Transverse colon (tissue), 4 donors: ENCODE measurements at regions not wholly inside any gene's neighbourhood (a gene's known extent, or its start where the extent isn't known, plus 50 kb on each side); places are given as distances from the start of the nearest gene placed in this dataset.
A peak's percentile ranks its signal among the peaks of the same experiment; 100 is the strongest.

ENCODE experiments used
- DNase-seq: peaks from one replicate; pipeline ENCODE4 v3.0.0-alpha.2; 2019
- H3K27ac ChIP-seq, 4 donors: fragments of 200-600 bp; sonication (generic); 2 replicates each; pipeline ENCODE4 v1.5.1; 2016 to 2018; ENCODE audit warnings: inconsistent platforms in 4 of 4
- H3K27me3 ChIP-seq: fragments of 200-600 bp; sonication (generic); 2 replicates; pipeline ENCODE4 v1.5.1; 2017; ENCODE audit warnings: inconsistent platforms
- H3K36me3 ChIP-seq, 4 donors: fragments of 200-600 bp; sonication (generic); 2 replicates each; pipeline ENCODE4 v1.5.1; 2017 to 2019; ENCODE audit warnings: inconsistent platforms in 4 of 4
- H3K4me1 ChIP-seq, 4 donors: fragments of 200-600 bp; sonication (generic); 2 replicates each; pipeline ENCODE4 v1.5.1; 2017 to 2020; ENCODE audit warnings: inconsistent platforms in 4 of 4
- H3K4me3 ChIP-seq, 4 donors: fragments of 200-600 bp; sonication (generic); 1 replicate in 1 of 4; 2 replicates in 3 of 4; pipeline versions ENCODE4 v1.5.1 to v1.6.1; 2017 to 2019; ENCODE audit warnings: inconsistent platforms in 4 of 4
- H3K9me3 ChIP-seq, 2 donors: fragments of 200-600 bp; sonication (generic); 2 replicates each; pipeline ENCODE4 v1.5.1; 2017 to 2019; ENCODE audit warnings: inconsistent platforms in 2 of 2
- EP300 ChIP-seq: sonication (generic); formaldehyde crosslinking; IDR thresholded peaks from one replicate; pipeline ENCODE4 v1.6.1; 2017; ENCODE audit warnings: antibody characterized with exemption, low read depth
- POLR2A ChIP-seq: fragments of 450-650 bp; IDR thresholded peaks from one replicate; pipeline ENCODE4 v1.6.1; 2016; ENCODE audit warnings: antibody characterized with exemption, mild to moderate bottlenecking, moderate library complexity
- POLR2AphosphoS5 ChIP-seq, 3 donors: sonication (generic); formaldehyde crosslinking; IDR thresholded peaks; one replicate each; pipeline ENCODE4 v1.6.1; 2016; ENCODE audit warnings: antibody characterized with exemption in 3 of 3
- WGBS, 2 donors: methylation state at CpG; one replicate each; pipeline ENCODE4 v1.1.5; 2018; ENCODE audit warnings: low coverage in 1 of 2; 5-methylcytosine and 5-hydroxymethylcytosine counted together
- in situ Hi-C, 4 donors: fragments of 200-750 bp; cut with MboI; loops; one replicate each; pipeline versions ENCODE4 v1.15.0 to v1.15.1; 2017; ENCODE audit warnings: low sequenced_read_pairs in 3 of 4, low pct_ligation_motif_present in 1 of 4, low pct_unique_long_range_greater_than_20kb in 1 of 4
- intact Hi-C: fragments of 100-400 bp; cut with DNase I; formaldehyde crosslinking; loops from one replicate; pipeline ENCODE4 v1.15.1; 2023; ENCODE audit warnings: low total_unique reads
- TF ChIP-seq, protein P1 (sequence below), 5 experiments: fragments of 200-600 bp in 3 of 5; fragments of 450-650 bp in 2 of 5; sonication (generic) in 3 of 5; IDR thresholded peaks; 1 replicate in 2 of 5; 2 replicates in 3 of 5; pipeline ENCODE4 v1.5.1; 2016 to 2017; ENCODE audit warnings: antibody characterized with exemption in 5 of 5, inconsistent platforms in 3 of 5, mild to moderate bottlenecking in 2 of 5, moderate library complexity in 1 of 5

GRCh38 chr12:89051065-89051677 is 301.1 kb downstream of the DUSP6 start:
- Histone ChIP-seq H3K36me3 (no peaks in the 10 kb centered on the region), H3K9me3 (peaks cover 0 to 4% of the 10 kb centered on the region in 2 donors), H3K27ac (no peak overlapping the region), H3K4me1 (no peaks in the 10 kb centered on the region), H3K27me3 (no peaks in the 10 kb centered on the region), H3K4me3 (no peak overlapping the region)
- WGBS, 2 donors = 0 to 4% methylated on average over 1 to 2 of the region's 2 CpGs
- TF ChIP-seq POLR2AphosphoS5 (IDR thresholded peaks at IDR 0.05) (no peak), POLR2A (no peak), EP300 (no peak)
- TF ChIP-seq, protein P1, sequence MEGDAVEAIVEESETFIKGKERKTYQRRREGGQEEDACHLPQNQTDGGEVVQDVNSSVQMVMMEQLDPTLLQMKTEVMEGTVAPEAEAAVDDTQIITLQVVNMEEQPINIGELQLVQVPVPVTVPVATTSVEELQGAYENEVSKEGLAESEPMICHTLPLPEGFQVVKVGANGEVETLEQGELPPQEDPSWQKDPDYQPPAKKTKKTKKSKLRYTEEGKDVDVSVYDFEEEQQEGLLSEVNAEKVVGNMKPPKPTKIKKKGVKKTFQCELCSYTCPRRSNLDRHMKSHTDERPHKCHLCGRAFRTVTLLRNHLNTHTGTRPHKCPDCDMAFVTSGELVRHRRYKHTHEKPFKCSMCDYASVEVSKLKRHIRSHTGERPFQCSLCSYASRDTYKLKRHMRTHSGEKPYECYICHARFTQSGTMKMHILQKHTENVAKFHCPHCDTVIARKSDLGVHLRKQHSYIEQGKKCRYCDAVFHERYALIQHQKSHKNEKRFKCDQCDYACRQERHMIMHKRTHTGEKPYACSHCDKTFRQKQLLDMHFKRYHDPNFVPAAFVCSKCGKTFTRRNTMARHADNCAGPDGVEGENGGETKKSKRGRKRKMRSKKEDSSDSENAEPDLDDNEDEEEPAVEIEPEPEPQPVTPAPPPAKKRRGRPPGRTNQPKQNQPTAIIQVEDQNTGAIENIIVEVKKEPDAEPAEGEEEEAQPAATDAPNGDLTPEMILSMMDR (IDR thresholded peaks at IDR 0.05) = peak; percentile 88 to 94 (median 90)
- in situ Hi-C loops (loop anchor here in 3 of 4 donors (10.0 kb wide), 3 partner anchors 404 to 474 kb away; partner anchors contain the start of genes GALNT4 (in 1 of the 3) and POC1B (in 1 of the 3)), intact Hi-C loops (loop anchor here (2.0 to 5.0 kb wide), 2 partner anchors 301 to 410 kb away; partner anchors contain the start of gene DUSP6)
- DNase-seq = no peak

GRCh38 chr12:89047856-89048418 is 304.4 kb downstream of the DUSP6 start:
- peaks cover 0 to 4% of the 10 kb centered on the region in 2 donors for H3K9me3 ChIP-seq
- H3K27ac ChIP-seq = no peak overlapping the region
- WGBS, 2 donors = 85 to 93% methylated on average over 2 of the region's 2 CpGs
- no peak for DNase-seq
- intact Hi-C loops = no loop called here
- H3K4me1 ChIP-seq = no peaks in the 10 kb centered on the region
- no peaks in the 10 kb centered on the region for H3K27me3 ChIP-seq
- H3K4me3 ChIP-seq = no peak overlapping the region
- no peaks in the 10 kb centered on the region for H3K36me3 ChIP-seq
- TF ChIP-seq POLR2A (no peak), POLR2AphosphoS5 (IDR thresholded peaks at IDR 0.05) (no peak)
- in situ Hi-C loops = loop anchor here in 2 of 4 donors (10.0 kb wide), 2 partner anchors 407 to 417 kb away; no protein-coding TSS in a partner anchor

- Histone ChIP-seq H3K27ac (no peak overlapping the region), H3K27me3 (no peaks in the 10 kb centered on the region), H3K4me1 (no peaks in the 10 kb centered on the region), H3K36me3 (no peaks in the 10 kb centered on the region), H3K4me3 (no peak overlapping the region), H3K9me3 (no peaks in the 10 kb centered on the region)
- intact Hi-C loops (no loop called here), in situ Hi-C loops (loop anchor here in 2 of 4 donors (10.0 kb wide), 2 partner anchors 414 to 424 kb away; no protein-coding TSS in a partner anchor)
- WGBS, 2 donors = 83 to 93% methylated on average over 1 to 2 of the region's 2 CpGs
- TF ChIP-seq EP300 (no peak), POLR2A (no peak), POLR2AphosphoS5 (IDR thresholded peaks at IDR 0.05) (no peak)
- DNase-seq = no peak
Observed at GRCh38 chr12:89041078-89041477, 311.2 kb downstream of the DUSP6 start.

DNA sequence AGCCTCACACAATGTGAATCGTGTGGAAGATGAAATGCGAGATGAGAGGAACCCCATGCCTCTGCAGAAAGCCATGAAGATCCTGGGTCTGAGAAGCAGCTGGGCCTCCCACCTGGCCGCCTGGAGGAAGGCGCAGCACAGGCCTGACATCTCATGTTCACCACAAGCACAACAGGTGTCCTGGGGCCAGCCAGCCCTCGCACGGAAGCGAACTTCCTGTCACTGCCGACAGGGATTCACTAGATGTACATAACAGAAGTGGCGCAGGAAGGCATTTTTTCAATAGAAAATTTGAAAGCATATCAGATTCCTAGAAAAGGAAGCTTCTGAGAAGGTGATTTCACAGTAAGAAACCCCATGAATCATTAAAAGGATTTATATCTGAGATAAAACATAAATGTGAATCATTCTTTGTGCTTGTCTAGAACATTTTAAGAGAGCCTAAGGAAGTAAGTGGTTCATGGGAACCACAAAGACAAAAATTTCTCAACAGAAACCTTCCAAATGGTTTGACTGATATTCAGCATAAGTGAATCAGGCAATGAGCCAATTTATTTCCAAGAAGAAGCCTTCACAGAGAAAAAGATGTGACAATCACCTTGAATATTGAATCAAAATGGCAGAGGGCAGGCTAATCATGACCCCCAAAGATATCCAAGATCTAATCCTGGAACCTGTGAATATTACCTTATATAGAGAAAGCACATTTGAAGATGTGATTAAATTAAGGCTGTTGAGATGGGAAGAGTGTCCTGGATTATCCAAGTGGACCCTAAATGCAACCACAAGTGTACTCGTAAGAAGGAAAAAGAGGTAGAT is 311.9 kb downstream of the DUSP6 start:
- H3K36me3 ChIP-seq = no peaks in the 10 kb centered on the region
- H3K4me1 ChIP-seq = no peaks in the 10 kb centered on the region
- DNase-seq = peak; percentile 61
- in situ Hi-C loops = loop anchor here in 2 of 4 donors (10.0 kb wide), 2 partner anchors 414 to 424 kb away; no protein-coding TSS in a partner anchor
- TF ChIP-seq POLR2A = no peak
- TF ChIP-seq, protein P1 (IDR thresholded peaks at IDR 0.05) = no peak
- no peak for TF ChIP-seq EP300
- TF ChIP-seq POLR2AphosphoS5 (IDR thresholded peaks at IDR 0.05) = no peak
- H3K4me3 ChIP-seq = no peak overlapping the region
- no peaks in the 10 kb centered on the region for H3K27me3 ChIP-seq
- intact Hi-C loops = no loop called here
- no peaks in the 10 kb centered on the region for H3K9me3 ChIP-seq
- 67 to 72% methylated on average over 9 to 10 of the region's 10 CpGs for WGBS, 2 donors
- H3K27ac ChIP-seq = no peak overlapping the region
